NB4 (cell line): ENCODE measurements at regions not wholly inside any gene's neighbourhood (a gene's known extent, or its start where the extent isn't known, plus 50 kb on each side); places are given as distances from the start of the nearest gene placed in this dataset.

Experiments
- DNase-seq: peaks from one replicate; pipeline ENCODE4 v3.0.0; 2010; ENCODE audit warnings: low read depth
- H3K4me3 ChIP-seq: one replicate; pipeline ENCODE4 v1.5.1; 2011; ENCODE audit warnings: mild to moderate bottlenecking, low read depth, low read length, moderate library complexity
- MYC ChIP-seq: IDR thresholded peaks from 2 replicates; pipeline ENCODE4 v1.6.1; 2011; ENCODE audit warnings: low read depth, low read length
- POLR2A ChIP-seq: IDR thresholded peaks from 2 replicates; pipeline ENCODE4 v1.6.1; 2011; ENCODE audit warnings: mild to moderate bottlenecking; ENCODE audit not compliant: insufficient read length; ENCODE audit errors: extremely low read depth
- TF ChIP-seq, protein P1 (sequence below): IDR thresholded peaks from 2 replicates; pipeline ENCODE4 v1.6.1; 2011; ENCODE audit warnings: low read depth, low read length
- TF ChIP-seq, protein P2 (sequence below): IDR thresholded peaks from one replicate; pipeline ENCODE4 v1.5.1; 2012; ENCODE audit warnings: low read depth, low read length

DNA sequence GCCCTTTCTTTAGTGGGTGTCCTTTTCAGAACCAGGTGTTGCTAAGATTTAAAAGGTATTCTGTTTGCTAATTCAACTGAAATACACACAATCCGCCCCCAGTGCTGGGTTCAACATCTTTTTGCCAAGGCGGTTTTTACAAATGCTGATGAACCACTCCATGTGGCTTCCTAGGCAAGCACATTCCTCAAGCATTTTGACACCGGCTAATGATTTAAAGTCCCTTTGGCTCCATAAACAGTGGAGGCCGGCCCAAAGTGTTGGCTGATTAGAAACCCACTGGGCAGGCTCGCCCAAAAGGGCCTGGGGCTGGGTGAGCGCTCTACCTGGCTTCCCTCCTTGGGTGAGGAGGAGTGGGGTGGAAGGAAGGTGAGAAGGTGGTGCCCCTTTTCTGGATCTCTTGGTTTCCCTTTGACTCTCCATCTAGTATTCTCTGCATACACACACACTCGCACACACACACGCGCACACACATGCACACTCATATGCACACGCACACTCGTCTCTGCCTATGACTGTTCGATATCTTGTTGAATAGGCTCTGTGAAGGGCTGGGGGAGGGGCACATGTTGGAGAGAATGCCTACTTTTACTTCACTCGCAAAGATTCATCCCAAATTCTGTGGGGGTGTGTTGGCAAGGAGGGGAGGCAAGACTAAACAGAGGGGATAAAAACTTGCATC lies 66.7 kb upstream of the ARMC2 start:
- peak overlapping the region; percentile 49 for H3K4me3 ChIP-seq
- DNase-seq = no peak
- TF ChIP-seq, protein P1, sequence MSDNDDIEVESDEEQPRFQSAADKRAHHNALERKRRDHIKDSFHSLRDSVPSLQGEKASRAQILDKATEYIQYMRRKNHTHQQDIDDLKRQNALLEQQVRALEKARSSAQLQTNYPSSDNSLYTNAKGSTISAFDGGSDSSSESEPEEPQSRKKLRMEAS = no peak
- TF ChIP-seq, protein P2, sequence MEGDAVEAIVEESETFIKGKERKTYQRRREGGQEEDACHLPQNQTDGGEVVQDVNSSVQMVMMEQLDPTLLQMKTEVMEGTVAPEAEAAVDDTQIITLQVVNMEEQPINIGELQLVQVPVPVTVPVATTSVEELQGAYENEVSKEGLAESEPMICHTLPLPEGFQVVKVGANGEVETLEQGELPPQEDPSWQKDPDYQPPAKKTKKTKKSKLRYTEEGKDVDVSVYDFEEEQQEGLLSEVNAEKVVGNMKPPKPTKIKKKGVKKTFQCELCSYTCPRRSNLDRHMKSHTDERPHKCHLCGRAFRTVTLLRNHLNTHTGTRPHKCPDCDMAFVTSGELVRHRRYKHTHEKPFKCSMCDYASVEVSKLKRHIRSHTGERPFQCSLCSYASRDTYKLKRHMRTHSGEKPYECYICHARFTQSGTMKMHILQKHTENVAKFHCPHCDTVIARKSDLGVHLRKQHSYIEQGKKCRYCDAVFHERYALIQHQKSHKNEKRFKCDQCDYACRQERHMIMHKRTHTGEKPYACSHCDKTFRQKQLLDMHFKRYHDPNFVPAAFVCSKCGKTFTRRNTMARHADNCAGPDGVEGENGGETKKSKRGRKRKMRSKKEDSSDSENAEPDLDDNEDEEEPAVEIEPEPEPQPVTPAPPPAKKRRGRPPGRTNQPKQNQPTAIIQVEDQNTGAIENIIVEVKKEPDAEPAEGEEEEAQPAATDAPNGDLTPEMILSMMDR = no peak
- TF ChIP-seq POLR2A (no peak), MYC (no peak)

DNA sequence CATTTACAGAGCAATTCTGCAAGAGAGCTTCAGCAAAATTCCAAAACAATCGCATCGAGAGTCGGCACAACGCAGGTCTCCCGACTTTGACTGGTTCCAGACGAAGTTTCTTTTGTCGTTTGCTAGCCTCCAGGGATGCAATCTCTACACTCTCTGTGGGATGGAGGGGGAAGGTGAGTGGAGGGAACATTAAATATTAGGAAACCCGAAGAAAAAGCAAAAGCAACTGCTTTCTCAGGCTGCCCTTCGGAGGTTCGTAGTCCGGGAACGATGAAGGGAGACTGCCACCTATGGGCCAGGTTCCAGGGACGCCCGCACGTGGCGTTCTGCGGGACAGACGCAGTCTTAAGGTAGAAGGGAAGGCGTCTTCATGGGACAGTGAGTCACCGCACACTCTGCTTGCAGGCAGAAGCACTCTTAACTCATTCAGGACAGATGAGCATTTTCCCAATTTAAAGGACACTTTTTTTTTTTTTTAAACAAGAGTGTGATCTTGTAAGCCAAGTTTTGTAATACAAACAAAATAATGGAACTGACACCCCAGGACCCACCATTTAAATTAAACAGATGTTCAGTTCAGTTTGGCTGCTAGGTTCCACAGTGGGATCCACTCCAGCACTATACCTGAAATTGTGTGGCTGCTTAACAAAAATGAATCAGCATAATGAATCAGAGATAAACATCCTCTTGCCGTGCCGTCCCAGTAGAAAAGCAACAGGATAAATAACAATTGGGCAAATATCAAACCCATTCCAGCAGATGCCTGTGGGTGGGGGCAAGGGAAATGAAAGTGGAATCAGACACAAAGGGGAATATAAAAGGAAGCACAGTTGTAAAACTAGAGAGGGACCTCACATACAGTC lies 65.8 kb upstream of the ARMC2 start:
- DNase-seq = peak; percentile 92
- TF ChIP-seq, protein P2 = peak; percentile 91
- TF ChIP-seq POLR2A = no peak
- TF ChIP-seq, protein P1 = peak; percentile 98
- TF ChIP-seq MYC = peak; percentile 99
- H3K4me3 ChIP-seq = peak overlapping the region; percentile 49

- DNase-seq = no peak
- no peak overlapping the region for H3K4me3 ChIP-seq
- TF ChIP-seq MYC (no peak), POLR2A (no peak)
- TF ChIP-seq, protein P1 = no peak
- TF ChIP-seq, protein P2 = no peak
Measured at GRCh38 chr6:108785653-108786052, 62.6 kb upstream of the ARMC2 start.

- TF ChIP-seq POLR2A (no peak), MYC (no peak)
- TF ChIP-seq, protein P2 = no peak
- no peak overlapping the region for H3K4me3 ChIP-seq
- DNase-seq = no peak
Measured at GRCh38 chr6:108788416-108788815, 59.8 kb upstream of the ARMC2 start.

DNA sequence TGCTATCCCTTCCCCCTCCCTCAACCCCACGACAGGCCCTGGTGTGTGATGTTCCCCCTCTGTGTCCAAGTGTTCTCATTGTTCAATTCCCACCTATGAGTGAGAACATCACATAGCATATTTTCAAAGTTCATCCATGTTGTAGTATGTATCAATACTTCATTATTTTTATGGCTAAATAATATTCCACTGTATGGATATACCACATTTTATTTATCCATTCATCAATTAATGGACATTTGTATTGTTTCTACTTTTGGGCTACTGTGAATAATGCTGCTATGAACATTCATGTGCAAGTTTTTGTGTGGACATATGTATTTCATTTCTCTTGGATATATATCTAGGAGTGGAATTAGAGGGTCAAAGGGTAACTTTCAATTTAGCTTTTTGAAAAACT lies 58.7 kb upstream of the ARMC2 start:
- H3K4me3 ChIP-seq = no peak overlapping the region
- TF ChIP-seq, protein P1 = no peak
- TF ChIP-seq, protein P2 = no peak
- DNase-seq = no peak

DNA sequence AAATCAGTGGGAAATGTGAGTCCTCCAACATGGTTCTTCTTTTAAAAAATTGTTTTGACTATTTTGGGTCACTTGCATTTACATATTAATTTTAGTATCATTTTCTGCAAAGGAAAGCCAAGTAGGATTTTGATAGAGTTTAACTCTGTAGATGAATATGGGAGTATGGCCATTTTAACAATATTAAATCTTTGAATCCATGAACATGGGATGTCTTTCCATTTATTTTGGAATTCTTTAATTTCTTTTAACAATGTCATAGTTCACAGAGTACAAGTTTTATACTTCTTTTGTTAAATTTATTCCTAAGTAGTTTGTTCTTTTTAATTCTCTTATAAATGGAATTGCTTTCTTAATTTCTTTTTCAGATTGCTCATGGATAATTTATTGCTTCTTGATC lies 56.5 kb upstream of the ARMC2 start:
- H3K4me3 ChIP-seq = no peak overlapping the region
- TF ChIP-seq, protein P1 = no peak
- TF ChIP-seq, protein P2 = no peak
- TF ChIP-seq MYC = no peak
- no peak for DNase-seq
